Caco-2 (cell line): ENCODE measurements at regions not wholly inside any gene's neighbourhood (a gene's known extent, or its start where the extent isn't known, plus 50 kb on each side); places are given as distances from the start of the nearest gene placed in this dataset.

Experiments
- BruUV-seq: library from RNA; stranded (reverse); fragments of 400-500 nt; replicated peaks from 2 replicates; lab custom pipeline; 2021; lab: Mats Ljungman, UMichigan
- CTCF ChIA-PET: fragments of 300-600 bp; sonication (Branson Sonifier 250); formaldehyde crosslinking; loops from one replicate; lab custom pipeline; 2022; ENCODE audit warnings: antibody characterized with exemption; lab: Charles Lee
- POLR2A ChIA-PET: fragments of 300-600 bp; sonication (Branson Sonifier 250); formaldehyde crosslinking; loops from one replicate; lab custom pipeline; 2022; ENCODE audit warnings: antibody characterized with exemption; lab: Charles Lee
- DNase-seq, 2 experiments: peaks; one replicate each; pipeline versions ENCODE4 v3.0.0 to v3.0.0-alpha.2; 2020 to 2022
- H3K27me3 ChIP-seq: replicated peaks from 2 replicates; pipeline ENCODE4 v1.6.0; 2011; ENCODE audit warnings: low read length; ENCODE audit not compliant: control insufficient read depth, insufficient read depth
- H3K36me3 ChIP-seq: 2 replicates; pipeline ENCODE4 v1.5.1; 2011; ENCODE audit warnings: low read length; ENCODE audit not compliant: control insufficient read depth, insufficient read depth
- H3K4me1 ChIP-seq: fragments of 250-450 bp; sonication (Bioruptor Pico); 2 replicates; pipeline ENCODE4 v1.5.1; 2020; ENCODE audit warnings: mild to moderate bottlenecking
- H3K4me3 ChIP-seq: 2 replicates; pipeline ENCODE4 v1.5.1; 2011; ENCODE audit warnings: low read depth, mild to moderate bottlenecking, control low read depth, low read length
- H3K9me3 ChIP-seq: fragments of 250-450 bp; sonication (Bioruptor Pico); 2 replicates; pipeline ENCODE4 v1.5.1; 2020; ENCODE audit warnings: mild to moderate bottlenecking, moderate library complexity
- H3K27ac Mint-ChIP-seq: one replicate; pipeline ENCODE4 v1.8.0; 2022; ENCODE audit warnings: mixed read lengths; ENCODE audit not compliant: unreplicated experiment
- H3K27me3 Mint-ChIP-seq: one replicate; pipeline ENCODE4 v1.8.0; 2022; ENCODE audit warnings: mixed read lengths; ENCODE audit not compliant: insufficient read depth, unreplicated experiment
- H3K36me3 Mint-ChIP-seq: one replicate; pipeline ENCODE4 v1.8.0; 2022; ENCODE audit warnings: mild to moderate bottlenecking, mixed read lengths; ENCODE audit not compliant: insufficient read depth, unreplicated experiment
- H3K4me1 Mint-ChIP-seq: one replicate; pipeline ENCODE4 v1.8.0; 2022; ENCODE audit warnings: low read depth, mixed read lengths; ENCODE audit not compliant: unreplicated experiment
- H3K4me3 Mint-ChIP-seq: one replicate; pipeline ENCODE4 v1.8.0; 2022; ENCODE audit warnings: mild to moderate bottlenecking, moderate library complexity, mixed read lengths; ENCODE audit not compliant: unreplicated experiment
- H3K9me3 Mint-ChIP-seq: one replicate; pipeline ENCODE4 v1.8.0; 2022; ENCODE audit warnings: mixed read lengths; ENCODE audit not compliant: unreplicated experiment
- CTCF ChIP-seq, 2 experiments: fragments of 200-600 bp in 1 of 2; IDR thresholded peaks; 1 replicate in 1 of 2; 2 replicates in 1 of 2; pipeline versions ENCODE4 v1.5.1 to v1.8.0; 2011 to 2022; ENCODE audit warnings: antibody characterized with exemption in 1 of 2, control low read depth in 1 of 2, inconsistent platforms in 1 of 2, low read depth in 1 of 2, low read length in 1 of 2, mild to moderate bottlenecking in 1 of 2, moderate library complexity in 1 of 2; ENCODE audit not compliant: insufficient read depth in 1 of 2, severe bottlenecking in 1 of 2, unreplicated experiment in 1 of 2
- intact Hi-C: fragments of 100-400 bp; cut with micrococcal nuclease; formaldehyde crosslinking; loops from one replicate; pipeline ENCODE4 v1.10.0; 2022; ENCODE audit not compliant: unreplicated experiment

GRCh38 chr5:138653502-138653901, 78.3 kb upstream of the HSPA9 start:
- H3K4me1 Mint-ChIP-seq: peaks cover 16% of the 10 kb centered on the region
- no peaks in the 10 kb centered on the region for H3K27me3 ChIP-seq
- peaks cover 18% of the 10 kb centered on the region for H3K4me1 ChIP-seq
- ChIA-PET CTCF (interaction anchor here (1.9 kb wide), 1 partner anchor 72 kb away, joined by 9 read pairs; no protein-coding TSS in a partner anchor), POLR2A (no interaction called here)
- H3K9me3 ChIP-seq: no peaks in the 10 kb centered on the region
- no peaks in the 10 kb centered on the region for H3K36me3 Mint-ChIP-seq
- H3K4me3 ChIP-seq: no peak overlapping the region
- no TSS peak for BruUV-seq
- DNase-seq: peak; percentile 50 to 56
- no peaks in the 10 kb centered on the region for H3K36me3 ChIP-seq
- H3K27ac Mint-ChIP-seq: no peak overlapping the region
- no peak overlapping the region for H3K4me3 Mint-ChIP-seq
- intact Hi-C loops: loop anchor here (1.0 to 5.0 kb wide), 2 partner anchors 72 to 99 kb away; partner anchors contain the start of gene CTNNA1
- no peaks in the 10 kb centered on the region for H3K27me3 Mint-ChIP-seq
- no peaks in the 10 kb centered on the region for H3K9me3 Mint-ChIP-seq
- peak; percentile 53 to 59 for TF ChIP-seq CTCF (IDR thresholded peaks at IDR 0.05; ENCODE audit: insufficient read depth in 1 of 2, low read depth in 1 of 2, low read length in 1 of 2, severe bottlenecking in 1 of 2, unreplicated experiment in 1 of 2)

GRCh38 chr5:138651767-138652117, 76.5 kb upstream of the HSPA9 start:
- H3K36me3 ChIP-seq: no peaks in the 10 kb centered on the region
- no peaks in the 10 kb centered on the region for H3K27me3 Mint-ChIP-seq
- no peaks in the 10 kb centered on the region for H3K9me3 Mint-ChIP-seq

GRCh38 chr5:138651058-138651766, 76.0 kb upstream of the HSPA9 start:
- Mint-ChIP-seq H3K9me3 (no peaks in the 10 kb centered on the region), H3K27me3 (no peaks in the 10 kb centered on the region), H3K4me1 (peaks cover 7% of the 10 kb centered on the region), H3K36me3 (no peaks in the 10 kb centered on the region), H3K27ac (no peak overlapping the region), H3K4me3 (no peak overlapping the region)
- Histone ChIP-seq H3K9me3 (no peaks in the 10 kb centered on the region), H3K27me3 (no peaks in the 10 kb centered on the region), H3K36me3 (no peaks in the 10 kb centered on the region), H3K4me1 (peaks cover 23% of the 10 kb centered on the region), H3K4me3 (no peak overlapping the region)
- no peak for TF ChIP-seq CTCF (IDR thresholded peaks at IDR 0.05; ENCODE audit: insufficient read depth in 1 of 2, low read depth in 1 of 2, low read length in 1 of 2, severe bottlenecking in 1 of 2, unreplicated experiment in 1 of 2)
- CTCF ChIA-PET: interaction anchor here (0.7 kb wide), 1 partner anchor 549 kb away, joined by 3 read pairs; no protein-coding TSS in a partner anchor
- no peak for DNase-seq
- intact Hi-C loops: loop anchor here (5.0 kb wide), 1 partner anchor 101 kb away; the partner anchor contains the start of gene CTNNA1
- POLR2A ChIA-PET: no interaction called here
- no TSS peak for BruUV-seq

More at GRCh38 chr5:138651767-138652117, 76.5 kb upstream of the HSPA9 start:
- H3K4me1 ChIP-seq: peaks cover 23% of the 10 kb centered on the region
- no peaks in the 10 kb centered on the region for H3K27me3 ChIP-seq
- no peak overlapping the region for H3K4me3 ChIP-seq
- POLR2A ChIA-PET: no interaction called here
- CTCF ChIA-PET: no interaction called here
- TF ChIP-seq CTCF (IDR thresholded peaks at IDR 0.05; ENCODE audit: insufficient read depth in 1 of 2, low read depth in 1 of 2, low read length in 1 of 2, severe bottlenecking in 1 of 2, unreplicated experiment in 1 of 2): no peak
- Mint-ChIP-seq H3K27ac (no peak overlapping the region), H3K36me3 (no peaks in the 10 kb centered on the region), H3K4me1 (peaks cover 8% of the 10 kb centered on the region), H3K4me3 (no peak overlapping the region)
- H3K9me3 ChIP-seq: no peaks in the 10 kb centered on the region
- intact Hi-C loops: loop anchor here (5.0 kb wide), 1 partner anchor 101 kb away; the partner anchor contains the start of gene CTNNA1
- DNase-seq: no peak
- BruUV-seq: no TSS peak
